ENCODE measurements at regions not wholly inside any gene's neighbourhood (a gene's known extent, or its start where the extent isn't known, plus 50 kb on each side); places are given as distances from the start of the nearest gene placed in this dataset.

GRCh38 chr7:93028610-93029009 lies 89.2 kb downstream of the SAMD9 start:
- TF ChIP-seq CTCF (IDR thresholded peaks at IDR 0.05; ENCODE audit: low read length) (no peak), EZH2 (optimal IDR thresholded peaks at IDR 0.05; ENCODE audit: low read depth, low read length) (no peak), EZH2phosphoT487 (IDR thresholded peaks at IDR 0.05; ENCODE audit: low read length) (no peak)

Data from MM.1S (cell line).